OCI-LY7 (cell line): ENCODE measurements at regions not wholly inside any gene's neighbourhood (a gene's known extent, or its start where the extent isn't known, plus 50 kb on each side); places are given as distances from the start of the nearest gene placed in this dataset.

Source experiments
- BruUV-seq: library from RNA; stranded (reverse); fragments of 400-500 nt; replicated peaks from 2 replicates; lab custom pipeline; 2021; lab: Mats Ljungman, UMichigan
- CTCF ChIA-PET: fragments of 300-600 bp; sonication (Branson Sonifier 250); formaldehyde crosslinking; loops from one replicate; lab custom pipeline; 2022; ENCODE audit warnings: antibody characterized with exemption; ENCODE audit not compliant: unreplicated experiment; lab: Charles Lee
- POLR2A ChIA-PET: fragments of 300-600 bp; sonication (Branson Sonifier 250); formaldehyde crosslinking; loops from one replicate; lab custom pipeline; 2022; ENCODE audit warnings: antibody characterized with exemption; lab: Charles Lee
- DNase-seq: peaks from one replicate; pipeline ENCODE4 v3.0.0-alpha.2; 2015; ENCODE audit warnings: low spot score
- H2AFZ ChIP-seq: fragments of 200-600 bp; sonication (generic), shearing (Covaris generic); 2 replicates; pipeline ENCODE4 v1.6.1; 2014; ENCODE audit warnings: mild to moderate bottlenecking, antibody characterized with exemption, low read length, moderate library complexity
- H3K27ac ChIP-seq: fragments of 200-600 bp; sonication (generic); 2 replicates; pipeline ENCODE4 v1.5.1; 2014; ENCODE audit warnings: mixed run types, low read depth, mild to moderate bottlenecking, moderate library complexity, low read length, inconsistent platforms; ENCODE audit not compliant: poor library complexity, severe bottlenecking
- H3K36me3 ChIP-seq: fragments of 200-600 bp; sonication (generic); 2 replicates; pipeline ENCODE4 v1.6.1; 2014; ENCODE audit warnings: mild to moderate bottlenecking, antibody characterized with exemption, low read length, moderate library complexity, mixed read lengths; ENCODE audit not compliant: insufficient read depth
- H3K4me1 ChIP-seq: fragments of 200-600 bp; sonication (generic); 2 replicates; pipeline ENCODE4 v1.5.1; 2014; ENCODE audit warnings: mild to moderate bottlenecking, low read length; ENCODE audit not compliant: insufficient read depth, poor library complexity, severe bottlenecking
- H3K4me2 ChIP-seq: fragments of 200-600 bp; sonication (generic); 2 replicates; pipeline ENCODE4 v1.6.1; 2014; ENCODE audit warnings: mild to moderate bottlenecking, low read length
- H3K4me3 ChIP-seq: fragments of 200-600 bp; sonication (generic); 2 replicates; pipeline ENCODE4 v1.5.1; 2014; ENCODE audit warnings: mild to moderate bottlenecking, low read depth, low read length; ENCODE audit not compliant: poor library complexity, severe bottlenecking
- H3K79me2 ChIP-seq: fragments of 200-600 bp; sonication (generic); 2 replicates; pipeline ENCODE4 v1.6.1; 2016; ENCODE audit warnings: low read depth, mild to moderate bottlenecking, low read length, moderate library complexity, mixed read lengths; ENCODE audit not compliant: insufficient read depth
- H3K9me2 ChIP-seq: fragments of 200-600 bp; sonication (generic); 2 replicates; pipeline ENCODE4 v1.6.1; 2016; ENCODE audit warnings: mild to moderate bottlenecking, low read length, mixed read lengths; ENCODE audit not compliant: insufficient read depth
- H3K9me3 ChIP-seq: fragments of 200-600 bp; sonication (generic); 2 replicates; pipeline ENCODE4 v1.6.1; 2014; ENCODE audit warnings: mild to moderate bottlenecking, mixed run types, low read length, mixed read lengths
- H4K20me1 ChIP-seq: fragments of 200-600 bp; sonication (generic); 2 replicates; pipeline ENCODE4 v1.6.1; 2014; ENCODE audit warnings: mild to moderate bottlenecking, antibody characterized with exemption, low read length, moderate library complexity, mixed read lengths; ENCODE audit not compliant: insufficient read depth
- EZH2phosphoT487 ChIP-seq: fragments of 200-600 bp; sonication (generic); IDR thresholded peaks from 2 replicates; pipeline ENCODE4 v1.6.1; 2018; ENCODE audit warnings: low read depth, borderline replicate concordance, mild to moderate bottlenecking, mixed run types, antibody characterized with exemption, low read length, moderate library complexity, mixed read lengths
- intact Hi-C: fragments of 100-400 bp; cut with micrococcal nuclease; formaldehyde crosslinking; loops from one replicate; pipeline ENCODE4 v1.10.0; 2022; ENCODE audit not compliant: unreplicated experiment
- TF ChIP-seq, protein P1 (sequence below): fragments of 200-600 bp; sonication (generic); conservative IDR thresholded peaks from 2 replicates; pipeline ENCODE4 v1.5.1; 2014; ENCODE audit warnings: mild to moderate bottlenecking, antibody characterized with exemption, low read length, moderate library complexity, mixed read lengths

DNA sequence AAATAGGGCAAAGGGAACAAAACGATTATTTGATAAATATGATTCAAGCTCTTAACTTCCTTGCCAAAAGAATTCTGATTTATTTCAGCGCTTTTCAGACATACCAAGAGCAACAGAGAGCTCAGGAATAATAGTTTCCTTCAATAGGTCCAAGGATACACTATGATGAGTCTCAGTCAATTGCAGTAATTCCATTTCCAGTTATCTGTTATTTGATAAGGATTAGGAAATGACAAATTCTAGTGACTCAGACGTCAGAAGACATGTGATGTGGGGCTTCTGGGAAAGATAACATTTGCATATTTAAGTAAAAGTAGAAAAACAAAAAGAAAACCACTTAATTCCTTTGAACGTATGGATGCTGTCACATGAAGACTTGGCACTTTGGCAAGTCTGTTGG, 1250.8 kb upstream of the CDH18 start:
- no peak overlapping the region for H3K27ac ChIP-seq
- TF ChIP-seq, protein P1, sequence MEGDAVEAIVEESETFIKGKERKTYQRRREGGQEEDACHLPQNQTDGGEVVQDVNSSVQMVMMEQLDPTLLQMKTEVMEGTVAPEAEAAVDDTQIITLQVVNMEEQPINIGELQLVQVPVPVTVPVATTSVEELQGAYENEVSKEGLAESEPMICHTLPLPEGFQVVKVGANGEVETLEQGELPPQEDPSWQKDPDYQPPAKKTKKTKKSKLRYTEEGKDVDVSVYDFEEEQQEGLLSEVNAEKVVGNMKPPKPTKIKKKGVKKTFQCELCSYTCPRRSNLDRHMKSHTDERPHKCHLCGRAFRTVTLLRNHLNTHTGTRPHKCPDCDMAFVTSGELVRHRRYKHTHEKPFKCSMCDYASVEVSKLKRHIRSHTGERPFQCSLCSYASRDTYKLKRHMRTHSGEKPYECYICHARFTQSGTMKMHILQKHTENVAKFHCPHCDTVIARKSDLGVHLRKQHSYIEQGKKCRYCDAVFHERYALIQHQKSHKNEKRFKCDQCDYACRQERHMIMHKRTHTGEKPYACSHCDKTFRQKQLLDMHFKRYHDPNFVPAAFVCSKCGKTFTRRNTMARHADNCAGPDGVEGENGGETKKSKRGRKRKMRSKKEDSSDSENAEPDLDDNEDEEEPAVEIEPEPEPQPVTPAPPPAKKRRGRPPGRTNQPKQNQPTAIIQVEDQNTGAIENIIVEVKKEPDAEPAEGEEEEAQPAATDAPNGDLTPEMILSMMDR, result no peak
- no peak for TF ChIP-seq EZH2phosphoT487

DNA sequence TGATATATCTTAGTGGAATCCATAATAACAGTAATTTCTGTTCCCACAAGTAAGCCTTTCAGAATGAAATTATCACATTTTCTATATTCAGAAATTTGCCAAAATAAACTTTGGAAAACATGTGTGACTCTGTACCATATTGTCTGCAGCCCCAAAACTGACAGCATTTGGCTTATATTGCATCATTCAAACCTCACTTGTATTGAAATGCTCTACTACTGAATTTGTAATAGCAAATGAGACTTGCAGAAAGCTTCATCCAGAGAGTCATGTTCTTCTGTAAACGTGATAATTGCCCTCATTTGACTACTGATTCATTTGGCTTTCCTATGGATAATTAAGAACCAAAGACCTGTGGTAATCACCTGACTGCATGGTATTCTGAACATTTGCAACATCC, 1249.5 kb upstream of the CDH18 start:
- H3K27ac ChIP-seq, result no peak overlapping the region
- ChIA-PET CTCF (no interaction called here), POLR2A (interaction anchor here (0.7 kb wide), 1 partner anchor 1241 kb away, joined by 3 read pairs; no protein-coding TSS in a partner anchor)
- H3K79me2 ChIP-seq, result no peaks in the 10 kb centered on the region
- no peaks in the 10 kb centered on the region for H3K4me1 ChIP-seq
- H3K4me3 ChIP-seq, result no peak overlapping the region
- no peaks in the 10 kb centered on the region for H4K20me1 ChIP-seq
- H3K4me2 ChIP-seq, result no peak overlapping the region
- no peak overlapping the region for H2AFZ ChIP-seq
- H3K9me3 ChIP-seq, result no peaks in the 10 kb centered on the region
- no TSS peak for BruUV-seq
- no peak for DNase-seq
- intact Hi-C loops, result no loop called here
- no peaks in the 10 kb centered on the region for H3K9me2 ChIP-seq
- H3K36me3 ChIP-seq, result no peaks in the 10 kb centered on the region
- no peak for TF ChIP-seq EZH2phosphoT487
- TF ChIP-seq, protein P1, result no peak

More for the DNA sequence above, 1250.8 kb upstream of the CDH18 start:
- H4K20me1 ChIP-seq, result no peaks in the 10 kb centered on the region
- no peak for DNase-seq
- no peak overlapping the region for H2AFZ ChIP-seq
- CTCF ChIA-PET, result no interaction called here
- H3K79me2 ChIP-seq, result no peaks in the 10 kb centered on the region
- no TSS peak for BruUV-seq
- H3K4me3 ChIP-seq, result no peak overlapping the region
- H3K9me2 ChIP-seq, result no peaks in the 10 kb centered on the region
- intact Hi-C loops, result no loop called here
- POLR2A ChIA-PET, result no interaction called here
- no peaks in the 10 kb centered on the region for H3K4me1 ChIP-seq
- H3K36me3 ChIP-seq, result no peaks in the 10 kb centered on the region
- no peaks in the 10 kb centered on the region for H3K9me3 ChIP-seq
- H3K4me2 ChIP-seq, result no peak overlapping the region

DNA sequence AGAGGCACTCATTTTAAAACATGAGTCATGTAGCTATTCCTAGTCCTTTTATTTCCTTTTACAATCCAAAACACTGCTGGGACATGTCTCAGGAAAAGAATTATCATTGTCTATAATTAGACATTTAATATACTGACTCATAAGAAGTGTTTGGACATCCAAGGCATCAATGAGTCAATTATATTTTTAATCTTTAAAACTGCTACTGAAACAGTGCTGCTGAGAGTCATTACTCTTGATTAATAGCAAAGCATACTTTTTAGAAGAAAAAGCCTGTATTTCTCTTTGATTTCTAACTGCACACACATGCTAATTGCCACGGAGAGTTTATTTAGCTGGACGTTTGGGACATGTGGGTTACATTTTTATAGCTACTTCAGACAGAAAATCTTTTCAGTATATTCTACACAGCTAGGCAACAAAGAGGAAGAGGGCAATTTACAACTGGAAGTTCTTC, 1249.0 kb upstream of the CDH18 start:
- no peak overlapping the region for H3K27ac ChIP-seq
- BruUV-seq, result no TSS peak
- H3K36me3 ChIP-seq, result no peaks in the 10 kb centered on the region
- H3K4me1 ChIP-seq, result no peaks in the 10 kb centered on the region
- no peak overlapping the region for H3K4me3 ChIP-seq
- TF ChIP-seq EZH2phosphoT487, result no peak
- TF ChIP-seq, protein P1, result no peak
- H3K4me2 ChIP-seq, result no peak overlapping the region
- H3K79me2 ChIP-seq, result no peaks in the 10 kb centered on the region
- H3K9me2 ChIP-seq, result no peaks in the 10 kb centered on the region
- intact Hi-C loops, result no loop called here
- no peak overlapping the region for H2AFZ ChIP-seq
- no peaks in the 10 kb centered on the region for H3K9me3 ChIP-seq
- no peaks in the 10 kb centered on the region for H4K20me1 ChIP-seq
- ChIA-PET CTCF (no interaction called here), POLR2A (no interaction called here)
- no peak for DNase-seq
